ENCODE measurements at regions not wholly inside any gene's neighbourhood (a gene's known extent, or its start where the extent isn't known, plus 50 kb on each side); places are given as distances from the start of the nearest gene placed in this dataset.

DNA sequence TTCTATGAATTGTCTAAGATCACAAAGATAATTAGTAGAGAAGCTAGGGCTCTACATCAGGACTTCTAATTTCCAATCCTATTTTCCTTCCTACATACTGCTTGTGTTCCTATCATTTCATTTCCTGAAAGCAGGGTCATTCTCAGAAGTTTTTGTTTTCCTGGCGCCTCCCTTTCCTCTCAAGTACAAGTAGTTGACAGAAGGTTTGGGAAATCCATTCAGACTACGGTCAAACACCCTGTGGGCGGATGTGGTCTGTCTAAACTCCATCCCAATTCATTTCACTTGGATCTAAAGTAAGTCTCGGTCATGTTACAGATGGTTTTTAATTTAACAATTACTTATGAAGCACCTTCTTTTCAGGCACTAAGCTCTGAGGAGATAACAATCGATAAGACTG, 221.4 kb downstream of the MTERF1 start:
- TF ChIP-seq, protein P1, sequence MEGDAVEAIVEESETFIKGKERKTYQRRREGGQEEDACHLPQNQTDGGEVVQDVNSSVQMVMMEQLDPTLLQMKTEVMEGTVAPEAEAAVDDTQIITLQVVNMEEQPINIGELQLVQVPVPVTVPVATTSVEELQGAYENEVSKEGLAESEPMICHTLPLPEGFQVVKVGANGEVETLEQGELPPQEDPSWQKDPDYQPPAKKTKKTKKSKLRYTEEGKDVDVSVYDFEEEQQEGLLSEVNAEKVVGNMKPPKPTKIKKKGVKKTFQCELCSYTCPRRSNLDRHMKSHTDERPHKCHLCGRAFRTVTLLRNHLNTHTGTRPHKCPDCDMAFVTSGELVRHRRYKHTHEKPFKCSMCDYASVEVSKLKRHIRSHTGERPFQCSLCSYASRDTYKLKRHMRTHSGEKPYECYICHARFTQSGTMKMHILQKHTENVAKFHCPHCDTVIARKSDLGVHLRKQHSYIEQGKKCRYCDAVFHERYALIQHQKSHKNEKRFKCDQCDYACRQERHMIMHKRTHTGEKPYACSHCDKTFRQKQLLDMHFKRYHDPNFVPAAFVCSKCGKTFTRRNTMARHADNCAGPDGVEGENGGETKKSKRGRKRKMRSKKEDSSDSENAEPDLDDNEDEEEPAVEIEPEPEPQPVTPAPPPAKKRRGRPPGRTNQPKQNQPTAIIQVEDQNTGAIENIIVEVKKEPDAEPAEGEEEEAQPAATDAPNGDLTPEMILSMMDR (conservative IDR thresholded peaks at IDR 0.05; ENCODE audit: low read depth, low read length): no peak
- TF ChIP-seq EZH2 (IDR thresholded peaks at IDR 0.05; ENCODE audit: borderline replicate concordance, low read depth, low read length, poor library complexity, severe bottlenecking): no peak

Measured in A673 (cell line).